Thoracic aorta (tissue), 2 donors: ENCODE measurements at regions not wholly inside any gene's neighbourhood (a gene's known extent, or its start where the extent isn't known, plus 50 kb on each side); places are given as distances from the start of the nearest gene placed in this dataset.

ENCODE experiments used
- ATAC-seq: fragments of 150-250 bp; one replicate; pipeline ENCODE4 v1.8.0; 2017; ENCODE audit warnings: low read depth; ENCODE audit not compliant: insufficient number of reproducible peaks, low FRiP score
- DNase-seq: peaks from one replicate; pipeline ENCODE4 v3.0.0-alpha.2; 2020; ENCODE audit warnings: low spot score
- H3K27ac ChIP-seq, 2 donors: fragments of 200-600 bp; sonication (generic); 1 replicate in 1 of 2; 2 replicates in 1 of 2; pipeline ENCODE4 v1.5.1; 2016; ENCODE audit warnings: mild to moderate bottlenecking in 2 of 2, moderate library complexity in 2 of 2
- H3K27me3 ChIP-seq: fragments of 200-600 bp; sonication (generic); replicated peaks from 2 replicates; pipeline ENCODE4 v1.6.0; 2016; ENCODE audit warnings: mild to moderate bottlenecking; ENCODE audit not compliant: insufficient read depth
- H3K36me3 ChIP-seq: fragments of 200-600 bp; sonication (generic); one replicate; pipeline ENCODE4 v1.5.1; 2016
- H3K4me1 ChIP-seq, 2 donors: fragments of 200-600 bp; sonication (generic); 1 replicate in 1 of 2; 2 replicates in 1 of 2; pipeline versions ENCODE4 v1.5.1 to v1.6.0; 2016; ENCODE audit warnings: low read depth in 2 of 2, mild to moderate bottlenecking in 1 of 2; ENCODE audit not compliant: control insufficient read depth in 1 of 2
- H3K4me3 ChIP-seq: fragments of 200-600 bp; sonication (generic); 2 replicates; pipeline ENCODE4 v1.5.1; 2016; ENCODE audit warnings: mild to moderate bottlenecking
- H3K9me3 ChIP-seq: fragments of 200-600 bp; sonication (generic); 2 replicates; pipeline ENCODE4 v1.5.1; 2016
- CTCF ChIP-seq: fragments of 200-600 bp; sonication (generic); IDR thresholded peaks from one replicate; pipeline ENCODE4 v1.5.1; 2019; ENCODE audit warnings: antibody characterized with exemption

- ATAC-seq (no peak), DNase-seq (no peak)
- Histone ChIP-seq H3K27ac (no peak overlapping the region), H3K9me3 (no peaks in the 10 kb centered on the region), H3K27me3 (no peaks in the 10 kb centered on the region), H3K36me3 (no peaks in the 10 kb centered on the region), H3K4me3 (no peak overlapping the region), H3K4me1 (no peaks in the 10 kb centered on the region)
- no peak for TF ChIP-seq CTCF
Measured at GRCh38 chr14:54339771-54340170, 57.0 kb upstream of the CDKN3 start.

- no peaks in the 10 kb centered on the region for H3K4me1 ChIP-seq
- no peak for TF ChIP-seq CTCF
- H3K4me3 ChIP-seq = no peak overlapping the region
- DNase-seq (no peak), ATAC-seq (no peak)
- H3K27me3 ChIP-seq = no peaks in the 10 kb centered on the region
- H3K27ac ChIP-seq = no peak overlapping the region
- H3K36me3 ChIP-seq = no peaks in the 10 kb centered on the region
- H3K9me3 ChIP-seq = no peaks in the 10 kb centered on the region
Measured at GRCh38 chr14:54342806-54343205, 54.0 kb upstream of the CDKN3 start.

GRCh38 chr14:54343272-54344121 is 53.3 kb upstream of the CDKN3 start:
- H3K36me3 ChIP-seq = no peaks in the 10 kb centered on the region
- H3K27ac ChIP-seq = no peak overlapping the region
- no peak overlapping the region for H3K4me3 ChIP-seq
- no peak for DNase-seq
- ATAC-seq = no peak
- no peaks in the 10 kb centered on the region for H3K9me3 ChIP-seq
- no peak for TF ChIP-seq CTCF
- H3K27me3 ChIP-seq = no peaks in the 10 kb centered on the region
- H3K4me1 ChIP-seq = no peaks in the 10 kb centered on the region

GRCh38 chr14:54344445-54344844 is 52.4 kb upstream of the CDKN3 start:
- Histone ChIP-seq H3K4me3 (no peak overlapping the region), H3K27ac (no peak overlapping the region), H3K27me3 (no peaks in the 10 kb centered on the region), H3K36me3 (no peaks in the 10 kb centered on the region), H3K9me3 (no peaks in the 10 kb centered on the region), H3K4me1 (peaks cover 0 to 3% of the 10 kb centered on the region in 2 donors)
- no peak for ATAC-seq
- TF ChIP-seq CTCF = no peak
- no peak for DNase-seq

- ATAC-seq (no peak), DNase-seq (no peak)
- Histone ChIP-seq H3K4me1 (peaks cover 0 to 13% of the 10 kb centered on the region in 2 donors), H3K36me3 (no peaks in the 10 kb centered on the region), H3K4me3 (no peak overlapping the region), H3K27ac (no peak overlapping the region), H3K27me3 (no peaks in the 10 kb centered on the region), H3K9me3 (no peaks in the 10 kb centered on the region)
- no peak for TF ChIP-seq CTCF
Measured at GRCh38 chr14:54346257-54346656, 50.5 kb upstream of the CDKN3 start.
